ENCODE measurements at regions not wholly inside any gene's neighbourhood (a gene's known extent, or its start where the extent isn't known, plus 50 kb on each side); places are given as distances from the start of the nearest gene placed in this dataset.

GRCh38 chr12:131509701-131510100 lies 201.2 kb upstream of the SFSWAP start:
- no peaks in the 10 kb centered on the region for H3K36me3 ChIP-seq (replicated peaks in 1 of 2)
- intact Hi-C loops (cut with DNase I), result no loop called here
- TF ChIP-seq POLR2A (IDR thresholded peaks at IDR 0.05), result no peak
- no peak for TF ChIP-seq CTCF (IDR thresholded peaks at IDR 0.05)
- peak in 1 of 7 donors; percentile 50 for DNase-seq
- H3K9me3 ChIP-seq (replicated peaks in 1 of 3), result no peaks in the 10 kb centered on the region
- no peaks in the 10 kb centered on the region for H3K4me1 ChIP-seq (replicated peaks in 1 of 2)
- peak overlapping the region in 1 of 5 donors; percentile 17 for H3K27ac ChIP-seq
- no peak overlapping the region for H3K4me3 ChIP-seq
- WGBS, 4 donors, result 60 to 71% (median 63%) methylated on average over 6 to 7 of the region's 7 CpGs
- no peaks in the 10 kb centered on the region for H3K27me3 ChIP-seq

- Histone ChIP-seq H3K27me3 (no peaks in the 10 kb centered on the region), H3K9me3 (replicated peaks in 1 of 3) (no peaks in the 10 kb centered on the region), H3K4me3 (no peak overlapping the region), H3K4me1 (replicated peaks in 1 of 2) (no peaks in the 10 kb centered on the region), H3K27ac (no peak overlapping the region), H3K36me3 (replicated peaks in 1 of 2) (no peaks in the 10 kb centered on the region)
- WGBS, 4 donors, result 61 to 70% (median 63%) methylated on average over 4 of the region's 4 CpGs
- peak in 1 of 7 donors; percentile 54 for DNase-seq
- intact Hi-C loops (cut with DNase I), result no loop called here
- TF ChIP-seq CTCF (IDR thresholded peaks at IDR 0.05) (no peak), POLR2A (IDR thresholded peaks at IDR 0.05) (no peak)
Observed at GRCh38 chr12:131510431-131510830, 200.5 kb upstream of the SFSWAP start.

GRCh38 chr12:131511391-131511802 lies 199.5 kb upstream of the SFSWAP start:
- Histone ChIP-seq H3K4me3 (no peak overlapping the region), H3K36me3 (replicated peaks in 1 of 2) (no peaks in the 10 kb centered on the region), H3K4me1 (replicated peaks in 1 of 2) (no peaks in the 10 kb centered on the region), H3K9me3 (replicated peaks in 1 of 3) (no peaks in the 10 kb centered on the region), H3K27ac (no peak overlapping the region), H3K27me3 (no peaks in the 10 kb centered on the region)
- intact Hi-C loops (cut with DNase I), result no loop called here
- WGBS, 4 donors, result 53 to 61% (median 58%) methylated on average over 6 to 7 of the region's 7 CpGs
- TF ChIP-seq POLR2A (IDR thresholded peaks at IDR 0.05), result no peak
- TF ChIP-seq CTCF (IDR thresholded peaks at IDR 0.05), result no peak
- peak in 2 of 7 donors; percentile 18 to 55 for DNase-seq

- 85 to 95% (median 89%) methylated on average over 6 to 11 of the region's 11 CpGs for WGBS, 4 donors
- no peaks in the 10 kb centered on the region for H3K9me3 ChIP-seq (replicated peaks in 1 of 3)
- H3K27ac ChIP-seq, result no peak overlapping the region
- no peak overlapping the region for H3K4me3 ChIP-seq
- H3K36me3 ChIP-seq (replicated peaks in 1 of 2), result no peaks in the 10 kb centered on the region
- H3K27me3 ChIP-seq, result no peaks in the 10 kb centered on the region
- DNase-seq, result peak in 1 of 7 donors; percentile 38
- intact Hi-C loops (cut with DNase I), result no loop called here
- no peaks in the 10 kb centered on the region for H3K4me1 ChIP-seq (replicated peaks in 1 of 2)
- TF ChIP-seq POLR2A (IDR thresholded peaks at IDR 0.05), result no peak
- TF ChIP-seq CTCF (IDR thresholded peaks at IDR 0.05), result no peak
Observed at GRCh38 chr12:131511803-131512561, 198.9 kb upstream of the SFSWAP start.

Measured in adrenal gland (tissue), 9 donors.